H54 (cell line): ENCODE measurements at regions not wholly inside any gene's neighbourhood (a gene's known extent, or its start where the extent isn't known, plus 50 kb on each side); places are given as distances from the start of the nearest gene placed in this dataset.
"Not testable (repeated sequence)": the region's sequence is repeated elsewhere in the genome, so short reads cannot be mapped to it uniquely, and the experiment has no call there.

Experiments
- DNase-seq: peaks from one replicate; pipeline ENCODE4 v3.0.0; 2011; ENCODE audit warnings: low spot score, mixed read lengths; ENCODE audit not compliant: insufficient read length
- FAIRE-seq: peaks from 3 replicates; lab custom pipeline; 2011; peaks lifted over from hg19 to GRCh38; lab: Jason Lieb, UNC
- POLR2A ChIP-seq: IDR thresholded peaks from 2 replicates; pipeline ENCODE4 v1.6.1; 2011; ENCODE audit warnings: low read depth, mild to moderate bottlenecking, low read length

DNA sequence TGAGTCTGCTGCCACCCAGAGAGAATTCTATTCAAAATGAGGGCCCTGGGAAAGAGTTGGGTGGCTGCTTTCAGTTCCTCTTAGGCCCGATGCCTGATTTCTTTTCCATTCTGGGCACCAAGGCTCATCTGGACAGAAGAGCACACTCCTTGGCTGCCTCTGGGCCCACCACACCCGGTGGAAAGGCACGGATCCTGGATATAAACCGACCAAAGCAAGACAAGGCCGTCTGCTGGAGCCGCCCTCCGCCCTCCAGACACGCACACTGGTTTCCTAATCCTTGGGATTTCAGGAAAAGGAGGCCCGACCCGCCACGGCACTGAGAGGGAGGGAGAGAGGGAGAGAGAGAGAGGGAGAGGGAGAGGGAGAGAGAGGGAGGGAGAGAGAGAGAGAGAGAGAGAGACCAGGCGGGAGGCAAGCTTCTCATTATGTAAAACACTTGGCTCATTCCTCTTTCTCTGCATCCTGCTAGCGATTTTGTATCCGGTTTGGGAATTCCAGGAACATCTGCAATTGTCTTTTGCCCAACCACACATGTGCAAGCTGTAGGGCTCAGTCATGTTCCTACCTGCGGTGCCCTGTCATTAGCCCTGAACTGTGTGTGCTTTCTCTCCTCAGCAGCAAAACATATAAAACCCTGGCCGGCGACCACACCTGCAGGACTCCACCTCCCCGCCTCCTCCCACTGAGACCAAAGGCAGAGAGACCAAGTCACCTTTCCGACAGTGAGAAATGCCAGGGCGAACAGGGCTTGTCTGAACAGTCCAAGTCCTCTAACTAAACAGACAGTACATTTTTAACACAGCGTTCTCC, 347.2 kb downstream of the SOX9 start:
- DNase-seq = no peak

DNA sequence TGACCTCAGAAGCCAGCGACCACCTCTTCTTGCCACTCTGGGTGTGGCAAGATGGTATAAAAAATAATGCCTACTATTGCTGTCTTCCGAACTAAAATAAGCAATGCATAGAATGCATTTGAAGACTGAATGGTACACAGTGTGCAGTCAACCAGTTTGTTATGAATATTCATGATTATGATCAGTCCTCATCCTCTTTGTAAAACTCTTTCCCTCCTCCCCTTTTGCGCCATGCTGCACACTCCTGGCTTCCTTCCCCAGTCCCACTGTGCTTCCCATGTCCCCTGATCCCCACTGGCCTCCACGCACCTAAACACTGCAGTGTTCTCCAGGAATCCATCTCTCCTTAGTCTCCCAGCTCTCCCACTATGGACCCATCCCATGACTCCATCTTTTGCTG, 348.0 kb downstream of the SOX9 start:
- DNase-seq = no peak
- FAIRE-seq = no peak
- no peak for TF ChIP-seq POLR2A

More for the DNA sequence above, 347.2 kb downstream of the SOX9 start:
- TF ChIP-seq POLR2A = no peak
- no peak for FAIRE-seq

DNA sequence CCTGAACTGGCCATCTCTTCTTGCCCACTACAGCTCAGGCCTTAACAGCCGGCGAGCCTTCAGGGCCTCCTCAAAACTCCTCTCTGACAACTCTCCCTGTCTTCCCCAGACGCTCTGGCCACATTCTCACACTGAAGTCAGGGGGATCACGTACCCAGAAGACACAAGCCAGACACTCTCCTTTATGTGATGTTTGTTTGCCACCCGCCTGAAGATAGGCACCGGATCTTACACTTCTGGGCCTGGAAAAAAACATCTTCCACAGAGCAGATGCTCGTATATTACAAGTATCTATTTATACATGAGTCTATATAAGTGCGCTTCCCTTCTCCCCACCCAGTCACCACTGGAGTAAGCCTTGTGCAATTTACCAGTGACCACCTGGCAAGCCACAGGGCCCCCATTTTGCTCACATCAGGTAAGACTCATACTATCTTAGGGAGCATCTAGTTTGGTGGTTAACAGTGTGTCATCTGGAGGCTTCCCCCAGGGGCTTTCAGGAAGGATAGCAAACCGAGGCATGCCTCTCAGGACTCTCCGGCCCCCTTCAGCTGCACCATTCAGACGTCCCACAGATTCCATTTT, 349.4 kb downstream of the SOX9 start:
- TF ChIP-seq POLR2A = no peak
- FAIRE-seq (no peak), DNase-seq (no peak)

DNA sequence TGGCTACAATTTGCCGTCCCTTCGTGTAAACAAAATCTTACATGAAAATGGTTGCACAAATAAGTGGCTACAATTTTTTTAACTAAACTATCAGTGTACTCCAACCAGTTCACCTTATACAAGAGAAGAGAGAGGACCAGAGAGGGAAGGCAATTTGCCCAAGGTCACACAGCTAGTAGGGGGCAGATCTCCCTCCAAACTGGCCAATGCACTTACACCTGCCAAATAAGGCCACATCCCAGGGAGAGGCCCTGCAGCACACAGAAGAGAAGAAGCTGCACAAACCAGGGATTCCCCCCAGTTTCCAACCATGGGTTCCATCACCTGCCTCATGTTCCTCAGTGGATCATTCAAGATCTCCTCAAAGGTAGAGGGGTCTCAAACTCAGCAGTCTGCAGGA, 349.9 kb downstream of the SOX9 start:
- TF ChIP-seq POLR2A = no peak
- FAIRE-seq = no peak
- no peak for DNase-seq

DNA sequence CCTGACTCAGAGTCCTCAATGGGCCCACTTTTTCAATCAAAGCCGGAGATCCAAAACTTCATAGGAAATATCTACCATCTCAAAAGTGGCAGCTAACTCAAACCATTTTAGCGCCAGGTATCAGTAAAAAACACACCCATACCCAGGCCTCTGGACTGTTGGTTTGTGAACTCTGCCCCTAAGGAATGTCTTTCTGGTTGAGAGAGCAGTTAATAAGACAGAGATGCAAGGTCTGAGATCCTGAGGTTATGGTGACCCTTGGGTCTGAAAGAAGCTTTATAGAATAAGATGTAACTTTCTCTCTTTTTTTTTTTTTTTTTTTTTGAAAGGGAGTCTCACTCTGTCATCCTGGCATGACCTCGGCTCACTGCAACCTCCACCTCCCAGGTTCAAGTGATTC, 350.5 kb downstream of the SOX9 start:
- TF ChIP-seq POLR2A = no peak
- no peak for FAIRE-seq
- no peak for DNase-seq

DNA sequence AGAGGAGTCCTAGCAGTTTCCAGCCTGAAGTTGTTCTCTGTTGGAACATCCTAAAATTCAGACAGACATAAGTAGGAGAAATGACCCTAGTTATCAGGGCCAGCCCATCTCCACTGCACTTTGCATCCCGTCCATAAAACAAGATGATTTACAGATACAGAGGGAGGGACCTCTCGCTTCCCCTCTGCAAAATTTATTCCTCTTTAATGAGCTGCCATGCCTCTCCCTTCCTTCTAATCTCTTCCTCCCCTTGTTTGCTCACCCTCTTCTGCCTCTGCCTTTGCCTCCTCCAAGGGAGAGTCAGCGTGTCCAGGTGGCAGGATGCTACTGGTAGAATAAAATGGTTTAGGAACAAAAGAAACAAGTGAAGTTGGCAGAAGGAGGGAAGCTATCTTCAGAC, 351.3 kb downstream of the SOX9 start:
- no peak for FAIRE-seq
- DNase-seq = no peak
- no peak for TF ChIP-seq POLR2A

DNA sequence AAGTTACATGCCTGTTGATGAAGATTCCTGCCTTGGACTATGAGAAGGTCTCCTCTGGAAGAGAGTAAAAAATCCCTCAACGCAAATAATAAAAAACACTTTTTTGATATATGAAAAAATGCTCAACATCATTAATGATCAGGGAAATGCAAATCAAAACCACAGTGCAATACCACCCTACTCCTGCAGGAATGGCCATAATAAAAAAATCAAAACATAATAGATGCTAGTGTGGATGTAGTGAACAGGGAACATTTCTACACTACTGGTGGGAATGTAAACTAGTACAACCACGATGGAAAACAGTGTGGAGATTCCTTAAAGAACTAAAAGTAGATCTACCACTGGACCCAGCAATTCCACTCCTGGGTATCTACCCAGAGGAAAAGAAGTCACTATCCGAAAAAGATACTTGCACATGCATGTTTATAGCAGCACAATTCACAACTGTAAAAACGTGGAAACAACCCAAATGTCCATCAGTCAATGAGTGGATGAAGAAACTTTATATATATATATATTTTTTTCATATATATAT, 352.1 kb downstream of the SOX9 start:
- FAIRE-seq = not testable (repeated sequence)

DNA sequence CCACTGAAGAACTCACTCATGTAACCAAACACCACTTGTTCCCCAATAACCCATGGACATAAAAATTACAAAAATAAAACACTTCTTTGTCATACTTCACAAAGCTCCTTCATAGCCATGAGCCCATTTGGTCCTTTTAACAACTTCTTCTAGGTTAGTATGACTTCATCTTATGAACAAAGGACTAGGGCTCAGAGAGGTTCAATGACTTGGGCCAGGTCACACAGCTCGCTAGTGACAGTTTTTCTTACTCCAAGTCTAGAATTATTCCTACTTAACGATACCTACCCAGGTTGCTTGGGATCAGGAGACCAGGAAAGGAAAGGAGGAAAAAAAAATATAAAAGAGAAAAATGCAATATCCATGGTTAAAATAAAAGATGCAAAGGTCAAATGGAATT, 353.4 kb downstream of the SOX9 start:
- FAIRE-seq (no peak), DNase-seq (no peak)
- no peak for TF ChIP-seq POLR2A

More for the DNA sequence above, 352.1 kb downstream of the SOX9 start:
- DNase-seq = not testable (repeated sequence)

DNA sequence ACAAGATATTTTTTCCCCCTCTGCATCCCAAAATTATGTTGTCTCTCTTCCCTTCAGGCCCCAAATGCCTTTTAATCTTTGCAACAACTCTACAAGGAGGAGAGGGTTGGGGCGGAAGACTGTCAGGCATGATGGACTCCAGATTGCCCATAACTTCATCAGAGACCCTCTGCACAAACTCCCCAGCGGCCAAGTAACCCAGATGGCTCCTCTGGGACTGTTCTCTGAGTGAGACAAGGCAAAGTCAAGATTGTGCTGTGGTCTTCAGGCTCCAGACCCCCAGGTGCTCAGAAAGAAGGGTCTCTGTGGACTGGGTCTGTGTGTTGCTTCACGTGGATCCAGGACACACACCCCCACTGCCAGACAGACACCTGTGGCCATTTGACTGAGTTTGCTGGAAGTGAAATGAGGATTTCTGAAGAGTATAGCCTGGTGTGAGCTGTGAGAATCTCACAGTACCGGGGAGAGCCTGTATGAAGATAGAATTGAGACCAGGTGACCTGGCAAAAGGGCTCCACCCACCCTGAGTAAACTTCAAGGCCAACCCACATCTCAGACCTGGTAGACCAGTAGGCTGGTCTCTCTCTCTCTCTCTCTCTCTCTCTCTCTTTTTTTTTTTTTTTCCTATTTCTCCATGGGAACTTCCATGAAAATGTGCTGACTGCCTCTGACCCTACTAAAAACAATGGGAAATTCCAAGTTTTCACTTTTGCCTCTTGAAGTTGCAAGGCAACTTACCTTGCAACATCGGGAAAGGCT, 354.1 kb downstream of the SOX9 start:
- FAIRE-seq = no peak
- no peak for TF ChIP-seq POLR2A

DNA sequence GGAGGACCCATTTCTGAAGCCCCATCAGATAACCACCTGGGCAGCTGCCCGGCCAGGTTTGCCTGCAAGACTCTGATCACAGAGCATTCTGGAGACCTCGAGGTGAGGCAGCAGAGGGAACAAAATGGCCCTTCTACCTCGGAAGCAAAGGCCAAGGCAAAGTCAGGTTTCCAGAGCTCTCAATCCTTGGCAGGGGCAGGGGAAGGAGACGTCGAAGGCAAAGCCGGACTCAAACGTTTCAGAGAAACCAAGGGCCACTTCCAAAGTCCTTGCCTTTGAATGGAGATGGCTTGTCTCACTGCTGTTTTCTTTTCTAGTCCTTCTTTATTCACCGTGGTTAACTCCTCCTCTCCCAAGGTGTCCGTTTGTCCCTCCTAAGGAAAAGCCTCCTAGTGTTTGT, 355.3 kb downstream of the SOX9 start:
- FAIRE-seq (no peak), DNase-seq (no peak)
- TF ChIP-seq POLR2A = no peak

More for the DNA sequence above, 354.1 kb downstream of the SOX9 start:
- DNase-seq = no peak

DNA sequence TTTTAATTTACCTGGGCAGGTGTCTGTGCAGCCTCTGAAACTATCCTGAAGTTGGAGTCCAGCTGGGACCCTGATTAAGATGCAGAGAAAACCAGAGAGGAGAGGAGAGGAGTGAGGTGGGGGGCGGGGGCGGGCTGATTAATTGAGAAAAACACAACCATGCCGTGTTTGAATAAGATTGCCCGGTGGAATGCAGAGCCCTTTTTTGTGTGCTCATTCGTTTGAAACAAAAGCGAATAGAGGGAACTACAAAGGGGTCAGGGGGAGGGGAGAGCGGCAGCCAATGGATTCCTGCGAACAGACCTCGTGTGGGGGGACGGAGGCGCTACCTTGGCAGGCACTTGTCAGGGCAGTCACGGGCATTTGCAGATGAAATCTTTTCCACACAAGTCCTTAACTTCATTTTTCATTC, 355.8 kb downstream of the SOX9 start:
- no peak for TF ChIP-seq POLR2A
- DNase-seq (no peak), FAIRE-seq (no peak)

DNA sequence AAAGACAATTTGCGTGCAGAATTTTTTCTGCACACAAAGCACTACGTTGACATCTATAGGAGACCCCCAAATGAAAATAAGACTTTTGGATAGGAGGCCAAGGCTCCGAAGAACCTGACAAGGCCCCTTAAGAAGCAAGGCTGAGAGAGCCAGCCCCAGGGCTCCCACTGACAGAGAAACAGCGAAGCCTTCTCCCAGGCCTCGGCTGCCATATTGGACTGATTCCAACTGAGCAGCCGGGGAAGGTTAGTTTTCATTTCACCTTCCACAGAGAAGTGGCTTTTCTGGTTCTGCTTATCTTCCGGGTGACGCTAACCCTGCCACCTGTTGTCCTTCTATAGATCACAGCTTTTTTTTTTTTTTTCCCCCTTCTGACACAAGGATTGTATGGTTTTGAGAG, 356.7 kb downstream of the SOX9 start:
- FAIRE-seq (no peak), DNase-seq (no peak)
- no peak for TF ChIP-seq POLR2A

DNA sequence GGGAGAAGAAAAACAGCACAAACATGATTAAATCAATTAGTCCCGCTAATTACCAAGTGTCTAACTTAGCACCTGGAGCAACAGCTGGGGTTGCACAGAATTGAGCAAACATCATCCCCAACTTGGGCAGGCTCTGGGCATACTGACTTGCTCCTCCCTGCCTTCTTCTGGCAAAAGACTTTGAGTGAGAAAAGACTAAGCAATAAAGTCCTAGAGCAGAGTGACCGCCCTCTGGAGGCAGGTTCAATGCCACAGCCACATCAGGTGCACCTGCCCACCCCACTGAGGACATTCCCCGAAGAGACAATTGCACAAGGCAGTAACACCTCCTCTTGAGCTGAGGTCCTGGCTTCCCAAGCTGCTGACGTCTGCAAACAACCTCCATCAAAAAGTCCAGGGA, 358.3 kb downstream of the SOX9 start:
- no peak for DNase-seq
- TF ChIP-seq POLR2A = no peak
- no peak for FAIRE-seq

DNA sequence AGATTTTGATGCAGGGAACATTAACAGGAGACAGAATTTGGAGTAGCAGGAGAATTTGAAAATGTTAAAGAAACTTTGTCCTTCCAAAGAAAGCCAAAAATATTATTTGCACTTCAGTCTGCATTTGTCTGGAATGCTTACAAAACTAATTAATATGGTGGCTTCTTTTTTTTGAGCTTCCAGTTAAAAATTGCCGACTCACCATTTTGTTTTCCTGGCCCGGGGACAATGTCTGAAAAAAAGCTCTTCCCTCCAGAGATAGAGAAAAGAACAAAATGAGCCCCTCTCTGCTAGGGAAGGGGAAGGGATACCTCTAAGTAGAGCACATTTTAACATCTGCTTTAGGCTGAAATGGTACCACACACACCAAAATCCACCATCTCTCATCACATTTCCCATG, 360.8 kb downstream of the SOX9 start:
- TF ChIP-seq POLR2A = no peak
- FAIRE-seq (no peak), DNase-seq (no peak)
